T-helper 1 cell treated with Interleukin-12 subunit alpha and Interleukin-12 subunit beta and Interleukin-4 antibody, amounts not matched to agents 30 μg/mL and 1 μg/mL, for 36 hours (primary cell): ENCODE measurements at regions not wholly inside any gene's neighbourhood (a gene's known extent, or its start where the extent isn't known, plus 50 kb on each side); places are given as distances from the start of the nearest gene placed in this dataset.
A peak's percentile ranks its signal among the peaks of the same experiment; 100 is the strongest.
"Not testable (repeated sequence)": the region's sequence is repeated elsewhere in the genome, so short reads cannot be mapped to it uniquely, and the experiment has no call there.

Source experiments
- H3K27ac Mint-ChIP-seq: one replicate; pipeline ENCODE4 v1.8.0; 2021; ENCODE audit warnings: mild to moderate bottlenecking, mixed read lengths
- H3K27me3 Mint-ChIP-seq: one replicate; pipeline ENCODE4 v1.8.0; 2021; ENCODE audit warnings: low read depth, mixed read lengths
- H3K36me3 Mint-ChIP-seq: one replicate; pipeline ENCODE4 v1.8.0; 2021; ENCODE audit warnings: low read depth, mixed read lengths
- H3K4me1 Mint-ChIP-seq: one replicate; pipeline ENCODE4 v1.8.0; 2021; ENCODE audit warnings: low read depth, mixed read lengths
- H3K4me3 Mint-ChIP-seq: one replicate; pipeline ENCODE4 v1.8.0; 2021; ENCODE audit warnings: mild to moderate bottlenecking, moderate library complexity, mixed read lengths
- H3K9me3 Mint-ChIP-seq: one replicate; pipeline ENCODE4 v1.8.0; 2021; ENCODE audit warnings: mixed read lengths

DNA sequence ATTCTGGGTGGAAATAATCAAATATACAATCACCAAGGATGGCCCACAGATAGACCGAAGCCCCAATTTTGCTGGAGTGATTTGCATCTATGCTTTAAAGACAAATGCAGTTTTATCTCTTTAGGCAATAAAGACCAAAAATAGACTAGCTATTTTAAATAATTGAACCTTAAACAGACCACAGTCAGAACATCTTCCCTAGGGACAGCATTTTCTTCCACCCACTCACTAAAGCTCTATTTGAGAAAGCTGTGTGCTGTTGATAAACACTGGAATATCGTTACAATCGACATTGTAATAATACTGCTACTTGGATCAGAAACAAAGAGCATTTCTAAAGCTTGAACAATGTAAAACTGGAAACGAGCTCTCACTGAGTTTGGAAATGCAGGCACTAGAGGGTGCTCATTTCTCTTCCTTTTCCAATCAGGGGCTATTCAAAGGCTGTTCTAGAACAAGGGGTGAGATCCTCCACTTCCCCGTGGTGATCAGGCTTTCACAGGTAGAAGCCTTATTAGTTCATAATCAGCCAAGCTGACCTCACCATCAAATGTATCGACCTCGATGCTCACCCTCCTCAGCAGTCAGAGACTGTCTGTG lies 209.3 kb upstream of the PRSS58 start:
- H3K4me3 Mint-ChIP-seq, H3K9me3 Mint-ChIP-seq, H3K27me3 Mint-ChIP-seq, H3K36me3 Mint-ChIP-seq, H3K27ac Mint-ChIP-seq: not testable (repeated sequence)
- peaks cover 45% of the 10 kb centered on the region for H3K4me1 Mint-ChIP-seq

DNA sequence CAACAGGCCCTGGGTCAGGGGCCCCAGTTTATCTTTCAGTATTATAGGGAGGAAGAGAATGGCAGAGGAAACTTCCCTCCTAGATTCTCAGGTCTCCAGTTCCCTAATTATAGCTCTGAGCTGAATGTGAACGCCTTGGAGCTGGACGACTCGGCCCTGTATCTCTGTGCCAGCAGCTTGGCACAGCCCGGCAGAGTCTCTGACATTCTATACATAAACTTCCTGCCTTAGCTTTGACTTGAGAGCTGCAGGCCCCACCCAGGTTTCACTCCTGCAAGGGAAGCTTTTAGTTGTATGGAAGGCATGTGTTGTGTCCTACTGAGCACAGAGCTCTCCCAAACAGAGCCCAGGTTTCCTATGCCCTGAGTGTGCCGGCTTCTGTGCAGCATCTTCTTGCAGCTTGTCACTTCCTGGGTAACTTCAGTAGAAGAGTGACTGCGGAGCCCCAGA lies 205.6 kb upstream of the PRSS58 start:
- H3K27me3 Mint-ChIP-seq = peaks cover 6% of the 10 kb centered on the region
- peak overlapping the region; percentile 73 for H3K4me3 Mint-ChIP-seq
- peaks cover 43% of the 10 kb centered on the region for H3K4me1 Mint-ChIP-seq
- no peaks in the 10 kb centered on the region for H3K9me3 Mint-ChIP-seq
- H3K27ac Mint-ChIP-seq = peak overlapping the region; percentile 90
- H3K36me3 Mint-ChIP-seq = no peaks in the 10 kb centered on the region

DNA sequence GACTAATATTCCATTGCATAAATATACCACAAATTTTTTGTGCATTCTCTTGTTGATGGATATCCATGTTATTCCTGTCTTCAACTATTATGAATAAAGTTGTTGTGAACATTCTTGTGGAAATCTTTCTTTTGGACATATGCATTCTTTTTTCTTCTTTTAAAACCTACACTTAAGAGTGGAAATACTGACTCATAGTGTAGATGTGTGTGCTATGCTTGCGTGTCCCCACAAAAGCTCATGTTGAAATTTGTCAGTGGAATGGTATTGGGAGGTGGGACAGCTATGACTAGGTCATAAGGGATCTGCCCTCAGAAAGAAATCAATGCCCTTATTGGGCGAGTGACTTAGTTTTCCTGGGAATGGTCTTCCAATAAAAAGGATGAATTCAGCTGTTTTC lies 203.6 kb upstream of the PRSS58 start:
- peaks cover 1% of the 10 kb centered on the region for H3K36me3 Mint-ChIP-seq
- H3K4me1 Mint-ChIP-seq = peaks cover 38% of the 10 kb centered on the region
- no peak overlapping the region for H3K4me3 Mint-ChIP-seq
- no peaks in the 10 kb centered on the region for H3K9me3 Mint-ChIP-seq
- H3K27me3 Mint-ChIP-seq = peaks cover 6% of the 10 kb centered on the region
- H3K27ac Mint-ChIP-seq = no peak overlapping the region

- Mint-ChIP-seq H3K9me3 (no peaks in the 10 kb centered on the region), H3K27me3 (peaks cover 6% of the 10 kb centered on the region), H3K36me3 (peaks cover 1% of the 10 kb centered on the region), H3K27ac (no peak overlapping the region), H3K4me1 (peaks cover 40% of the 10 kb centered on the region), H3K4me3 (no peak overlapping the region)
Measured at GRCh38 chr7:142460402-142461117, 202.7 kb upstream of the PRSS58 start.

- H3K4me1 Mint-ChIP-seq = peaks cover 43% of the 10 kb centered on the region
Measured at GRCh38 chr7:142459551-142459963, 201.7 kb upstream of the PRSS58 start.

DNA sequence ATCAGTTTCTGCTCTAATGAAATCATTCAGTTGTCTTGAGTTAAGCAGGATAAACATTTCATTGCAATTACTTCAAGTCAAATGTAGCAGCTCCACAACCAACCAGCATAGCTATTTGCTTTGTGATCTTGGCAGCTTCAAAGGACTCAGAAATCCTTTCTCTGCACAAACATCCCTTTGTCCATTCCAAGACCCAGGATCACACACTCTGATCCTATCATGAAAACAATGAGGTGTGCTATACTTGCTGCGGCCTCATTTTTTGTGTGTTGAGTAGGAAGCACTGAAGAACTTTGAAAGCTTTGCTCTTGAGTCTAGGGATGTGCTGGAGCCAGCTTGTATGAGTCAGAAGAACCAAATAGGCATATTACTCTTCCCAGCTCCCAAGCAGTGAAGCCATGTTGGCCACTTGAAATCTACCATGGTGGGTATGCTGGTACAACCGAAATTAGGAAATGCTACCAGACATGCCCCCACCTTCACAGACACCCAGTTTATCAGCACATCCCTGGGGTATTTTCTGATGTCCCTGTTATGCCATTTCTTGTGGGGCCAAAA lies 199.4 kb upstream of the PRSS58 start:
- H3K27ac Mint-ChIP-seq = no peak overlapping the region

More at GRCh38 chr7:142459551-142459963, 201.7 kb upstream of the PRSS58 start:
- Mint-ChIP-seq H3K36me3 (peaks cover 1% of the 10 kb centered on the region), H3K9me3 (no peaks in the 10 kb centered on the region), H3K27me3 (peaks cover 6% of the 10 kb centered on the region), H3K4me3 (no peak overlapping the region), H3K27ac (no peak overlapping the region)

DNA sequence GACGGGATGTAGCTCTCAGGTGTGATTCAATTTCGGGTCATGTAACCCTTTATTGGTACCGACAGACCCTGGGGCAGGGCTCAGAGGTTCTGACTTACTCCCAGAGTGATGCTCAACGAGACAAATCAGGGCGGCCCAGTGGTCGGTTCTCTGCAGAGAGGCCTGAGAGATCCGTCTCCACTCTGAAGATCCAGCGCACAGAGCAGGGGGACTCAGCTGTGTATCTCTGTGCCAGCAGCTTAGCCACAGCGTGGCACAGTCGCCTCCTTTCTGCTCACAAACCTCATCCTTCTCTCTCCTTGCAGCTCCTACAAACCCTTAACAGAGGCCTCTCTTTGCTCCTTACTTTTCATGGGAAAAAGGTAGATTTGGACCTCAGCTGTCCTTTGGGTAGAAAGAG lies 197.5 kb upstream of the PRSS58 start:
- peaks cover 26% of the 10 kb centered on the region for H3K4me1 Mint-ChIP-seq

More for the DNA sequence above, 199.4 kb upstream of the PRSS58 start:
- H3K4me1 Mint-ChIP-seq = peaks cover 26% of the 10 kb centered on the region
- H3K36me3 Mint-ChIP-seq = peaks cover 1% of the 10 kb centered on the region
- H3K27me3 Mint-ChIP-seq = peaks cover 9% of the 10 kb centered on the region
- H3K9me3 Mint-ChIP-seq = no peaks in the 10 kb centered on the region
- no peak overlapping the region for H3K4me3 Mint-ChIP-seq

DNA sequence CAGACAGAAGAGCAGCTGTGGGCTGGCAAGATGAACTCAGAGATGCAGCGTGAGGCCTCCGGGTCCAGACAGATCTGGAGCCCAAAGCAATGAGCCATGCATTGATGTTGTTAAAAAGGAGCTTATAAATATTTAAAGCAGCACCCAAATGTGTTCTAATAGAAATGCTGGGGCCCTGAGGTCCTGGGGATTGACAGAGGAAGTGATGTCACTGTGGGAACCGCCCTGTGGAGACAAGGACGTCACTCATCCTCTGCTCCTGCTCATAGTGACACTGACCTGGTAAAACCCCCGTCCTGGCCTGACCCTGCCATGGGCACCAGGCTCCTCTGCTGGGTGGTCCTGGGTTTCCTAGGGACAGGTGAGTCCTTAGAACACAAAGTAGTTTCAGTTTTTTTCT lies 197.0 kb upstream of the PRSS58 start:
- peaks cover 1% of the 10 kb centered on the region for H3K36me3 Mint-ChIP-seq
- peaks cover 23% of the 10 kb centered on the region for H3K4me1 Mint-ChIP-seq
- peak overlapping the region; percentile 74 for H3K27ac Mint-ChIP-seq

More for the DNA sequence above, 197.5 kb upstream of the PRSS58 start:
- Mint-ChIP-seq H3K36me3 (peaks cover 1% of the 10 kb centered on the region), H3K4me3 (peak overlapping the region; percentile 49), H3K27me3 (peaks cover 9% of the 10 kb centered on the region), H3K27ac (peak overlapping the region; percentile 74), H3K9me3 (no peaks in the 10 kb centered on the region)

DNA sequence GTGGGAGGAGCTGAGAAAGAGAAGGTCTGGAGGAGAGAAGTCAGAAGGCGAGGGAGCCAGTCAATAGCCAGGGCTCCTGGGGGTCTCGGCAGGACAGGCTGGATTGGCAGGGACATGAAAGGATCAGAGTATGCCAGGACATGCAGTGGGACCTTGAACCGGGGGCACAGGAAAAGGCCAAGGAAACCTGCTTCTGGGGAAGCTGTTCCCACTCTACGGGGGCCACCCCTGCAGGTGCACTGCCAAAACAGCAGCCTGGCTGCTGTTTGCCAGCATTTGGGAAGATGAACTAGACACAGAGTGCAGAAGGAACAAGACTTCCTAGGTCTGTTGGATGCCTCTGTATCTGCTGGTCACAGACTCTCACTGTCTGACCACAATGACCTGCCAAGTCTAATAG lies 194.9 kb upstream of the PRSS58 start:
- Mint-ChIP-seq H3K27ac (no peak overlapping the region), H3K4me3 (peak overlapping the region; percentile 2), H3K36me3 (peaks cover 1% of the 10 kb centered on the region), H3K9me3 (no peaks in the 10 kb centered on the region), H3K27me3 (peaks cover 14% of the 10 kb centered on the region), H3K4me1 (peaks cover 13% of the 10 kb centered on the region)

More for the DNA sequence above, 197.0 kb upstream of the PRSS58 start:
- H3K9me3 Mint-ChIP-seq = no peaks in the 10 kb centered on the region
- H3K27me3 Mint-ChIP-seq = peaks cover 9% of the 10 kb centered on the region
- H3K4me3 Mint-ChIP-seq = peak overlapping the region; percentile 45

DNA sequence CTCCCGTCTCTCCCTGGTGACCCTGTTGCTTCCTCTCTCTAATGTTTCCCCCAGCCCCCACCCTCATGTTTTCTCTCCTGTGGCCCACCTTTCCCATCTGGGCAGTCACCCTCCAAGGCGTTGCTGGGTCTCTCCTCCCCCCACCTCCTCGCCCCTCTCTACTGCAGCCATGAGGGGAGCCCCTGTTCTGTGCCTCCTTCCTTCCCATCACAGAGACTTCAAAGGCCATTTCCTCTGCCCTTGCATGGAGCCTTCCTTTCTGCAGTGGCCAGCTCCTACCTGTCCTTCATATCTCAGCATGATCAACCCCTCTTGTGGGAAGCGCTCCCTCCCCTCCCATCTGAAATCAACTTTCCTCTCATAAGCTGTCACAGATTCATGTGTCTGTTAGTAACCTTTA lies 194.0 kb upstream of the PRSS58 start:
- Mint-ChIP-seq H3K4me3 (no peak overlapping the region), H3K9me3 (no peaks in the 10 kb centered on the region), H3K27me3 (peaks cover 19% of the 10 kb centered on the region), H3K36me3 (peaks cover under 1% of the 10 kb centered on the region), H3K4me1 (peaks cover 13% of the 10 kb centered on the region), H3K27ac (no peak overlapping the region)

GRCh38 chr7:142451296-142451695 lies 193.4 kb upstream of the PRSS58 start:
- no peaks in the 10 kb centered on the region for H3K9me3 Mint-ChIP-seq

DNA sequence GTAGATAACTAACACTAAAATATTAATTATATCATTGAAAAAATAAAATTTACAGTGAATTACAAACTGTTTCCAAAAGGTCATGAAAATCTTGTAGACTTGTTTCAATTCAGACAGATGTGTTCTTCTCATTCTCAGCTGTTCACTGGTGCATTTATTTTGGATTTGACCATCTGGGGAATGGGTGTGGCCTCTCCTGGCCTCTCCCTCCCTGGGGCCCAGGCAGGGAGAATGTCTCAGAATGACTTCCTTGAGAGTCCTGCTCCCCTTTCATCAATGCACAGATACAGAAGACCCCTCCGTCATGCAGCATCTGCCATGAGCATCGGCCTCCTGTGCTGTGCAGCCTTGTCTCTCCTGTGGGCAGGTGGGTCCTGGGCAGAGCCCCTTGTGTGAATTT lies 192.8 kb upstream of the PRSS58 start:
- peaks cover 21% of the 10 kb centered on the region for H3K27me3 Mint-ChIP-seq
- no peaks in the 10 kb centered on the region for H3K36me3 Mint-ChIP-seq
- peaks cover 9% of the 10 kb centered on the region for H3K4me1 Mint-ChIP-seq
- no peak overlapping the region for H3K27ac Mint-ChIP-seq
- H3K4me3 Mint-ChIP-seq = peak overlapping the region; percentile 54
- no peaks in the 10 kb centered on the region for H3K9me3 Mint-ChIP-seq

More at GRCh38 chr7:142451296-142451695, 193.4 kb upstream of the PRSS58 start:
- H3K4me3 Mint-ChIP-seq = peak overlapping the region; percentile 54
- no peaks in the 10 kb centered on the region for H3K36me3 Mint-ChIP-seq
- peaks cover 13% of the 10 kb centered on the region for H3K4me1 Mint-ChIP-seq
- H3K27me3 Mint-ChIP-seq = peaks cover 21% of the 10 kb centered on the region
- H3K27ac Mint-ChIP-seq = no peak overlapping the region

DNA sequence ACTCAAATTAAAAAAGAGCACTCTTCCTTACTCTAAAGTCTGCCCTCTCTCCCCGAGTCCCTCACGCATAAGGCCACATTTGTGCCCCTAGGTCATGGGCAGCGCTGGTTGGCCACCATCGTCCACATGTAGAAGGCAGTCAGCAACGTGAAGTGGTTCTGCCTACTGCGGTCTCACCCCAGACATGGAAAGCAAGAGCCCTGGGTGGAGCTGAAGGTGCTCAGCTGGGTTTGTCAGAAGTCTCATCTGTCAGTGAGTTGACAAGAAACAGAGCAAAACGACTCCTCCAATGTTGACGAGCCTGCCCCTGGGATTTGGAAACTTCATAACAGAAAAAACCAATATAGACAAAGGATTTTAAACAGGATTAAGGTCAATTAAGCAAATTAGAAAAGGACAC lies 192.3 kb upstream of the PRSS58 start:
- Mint-ChIP-seq H3K4me3 (peak overlapping the region; percentile 58), H3K27ac (peak overlapping the region; percentile 71)

GRCh38 chr7:142448857-142449256 lies 191.0 kb upstream of the PRSS58 start:
- not testable (repeated sequence) for H3K4me1 Mint-ChIP-seq, H3K9me3 Mint-ChIP-seq, H3K36me3 Mint-ChIP-seq
- H3K27ac Mint-ChIP-seq = peak overlapping the region; percentile 74
- peak overlapping the region; percentile 62 for H3K4me3 Mint-ChIP-seq
- peaks cover 21% of the 10 kb centered on the region for H3K27me3 Mint-ChIP-seq

More for the DNA sequence above, 192.3 kb upstream of the PRSS58 start:
- Mint-ChIP-seq H3K27me3 (peaks cover 21% of the 10 kb centered on the region), H3K9me3 (no peaks in the 10 kb centered on the region), H3K4me1 (peaks cover 9% of the 10 kb centered on the region), H3K36me3 (no peaks in the 10 kb centered on the region)

DNA sequence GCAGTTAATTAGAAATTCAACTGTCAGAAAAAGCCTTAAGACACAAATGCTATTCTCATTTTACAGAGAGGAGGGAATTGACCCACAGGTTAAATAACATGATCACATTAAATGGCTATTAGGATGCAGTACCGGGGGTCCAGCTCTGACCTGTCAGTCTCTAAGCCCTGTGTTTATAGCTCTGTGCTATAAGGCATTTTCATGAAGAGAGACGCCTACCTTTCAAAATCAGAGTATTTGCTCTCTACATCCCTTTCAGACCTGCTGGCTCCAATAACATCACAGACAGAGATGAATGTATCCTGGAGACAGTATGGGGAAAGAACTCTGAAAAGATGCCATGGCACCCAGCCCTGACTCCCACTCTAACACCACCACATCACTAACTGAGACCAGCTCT lies 189.9 kb upstream of the PRSS58 start:
- H3K27me3 Mint-ChIP-seq = peaks cover 21% of the 10 kb centered on the region
- no peak overlapping the region for H3K27ac Mint-ChIP-seq
- H3K4me3 Mint-ChIP-seq = no peak overlapping the region
- peaks cover 11% of the 10 kb centered on the region for H3K4me1 Mint-ChIP-seq
- H3K9me3 Mint-ChIP-seq = no peaks in the 10 kb centered on the region
- H3K36me3 Mint-ChIP-seq = no peaks in the 10 kb centered on the region
